ENCODE measurements at regions not wholly inside any gene's neighbourhood (a gene's known extent, or its start where the extent isn't known, plus 50 kb on each side); places are given as distances from the start of the nearest gene placed in this dataset.

GRCh38 chr2:6639929-6640620 lies 225.6 kb downstream of the CMPK2 start:
- Histone ChIP-seq H3K9ac (ENCODE audit: low read length) (no peak overlapping the region), H3K27ac (ENCODE audit: low read length) (no peak overlapping the region), H4K20me1 (ENCODE audit: insufficient read depth, low read depth, low read length) (no peaks in the 10 kb centered on the region)

GRCh38 chr2:6640621-6641015 lies 225.1 kb downstream of the CMPK2 start:
- Histone ChIP-seq H3K4me2 (ENCODE audit: low read depth, low read length, poor library complexity, severe bottlenecking) (no peak overlapping the region), H3K9me2 (replicated peaks; ENCODE audit: insufficient read depth, low read length) (no peaks in the 10 kb centered on the region), H2AFZ (ENCODE audit: low read length) (no peak overlapping the region), H3K9me3 (ENCODE audit: low read length) (no peaks in the 10 kb centered on the region), H3K27ac (ENCODE audit: low read length) (no peak overlapping the region), H4K20me1 (ENCODE audit: insufficient read depth, low read depth, low read length) (no peaks in the 10 kb centered on the region), H3K36me3 (ENCODE audit: insufficient read depth, low read length) (no peaks in the 10 kb centered on the region), H3K9ac (ENCODE audit: low read length) (no peak overlapping the region), H3K27me3 (ENCODE audit: low read length) (no peaks in the 10 kb centered on the region), H3K4me1 (ENCODE audit: low read length) (no peaks in the 10 kb centered on the region), H3K4me3 (ENCODE audit: low read length) (no peak overlapping the region), H3K79me2 (ENCODE audit: low read length) (no peaks in the 10 kb centered on the region)
- no peak for DNase-seq

More at GRCh38 chr2:6639929-6640620, 225.6 kb downstream of the CMPK2 start:
- no peaks in the 10 kb centered on the region for H3K9me2 ChIP-seq (replicated peaks; ENCODE audit: insufficient read depth, low read length)
- DNase-seq: no peak
- H3K36me3 ChIP-seq (ENCODE audit: insufficient read depth, low read length): no peaks in the 10 kb centered on the region
- H2AFZ ChIP-seq (ENCODE audit: low read length): no peak overlapping the region
- no peaks in the 10 kb centered on the region for H3K27me3 ChIP-seq (ENCODE audit: low read length)
- no peaks in the 10 kb centered on the region for H3K79me2 ChIP-seq (ENCODE audit: low read length)
- no peak overlapping the region for H3K4me2 ChIP-seq (ENCODE audit: low read depth, low read length, poor library complexity, severe bottlenecking)
- H3K9me3 ChIP-seq (ENCODE audit: low read length): no peaks in the 10 kb centered on the region
- no peak overlapping the region for H3K4me3 ChIP-seq (ENCODE audit: low read length)
- no peaks in the 10 kb centered on the region for H3K4me1 ChIP-seq (ENCODE audit: low read length)

- H3K36me3 ChIP-seq (ENCODE audit: insufficient read depth, low read length): no peaks in the 10 kb centered on the region
- no peaks in the 10 kb centered on the region for H3K9me3 ChIP-seq (ENCODE audit: low read length)
- H3K27ac ChIP-seq (ENCODE audit: low read length): no peak overlapping the region
- no peak overlapping the region for H2AFZ ChIP-seq (ENCODE audit: low read length)
- no peak overlapping the region for H3K4me2 ChIP-seq (ENCODE audit: low read depth, low read length, poor library complexity, severe bottlenecking)
- H3K27me3 ChIP-seq (ENCODE audit: low read length): no peaks in the 10 kb centered on the region
- no peaks in the 10 kb centered on the region for H4K20me1 ChIP-seq (ENCODE audit: insufficient read depth, low read depth, low read length)
- H3K9me2 ChIP-seq (replicated peaks; ENCODE audit: insufficient read depth, low read length): no peaks in the 10 kb centered on the region
- H3K4me1 ChIP-seq (ENCODE audit: low read length): no peaks in the 10 kb centered on the region
- DNase-seq: no peak
- no peaks in the 10 kb centered on the region for H3K79me2 ChIP-seq (ENCODE audit: low read length)
- H3K4me3 ChIP-seq (ENCODE audit: low read length): no peak overlapping the region
- H3K9ac ChIP-seq (ENCODE audit: low read length): no peak overlapping the region
Observed at GRCh38 chr2:6641956-6642355, 223.8 kb downstream of the CMPK2 start.

GRCh38 chr2:6644261-6644660 lies 221.4 kb downstream of the CMPK2 start:
- Histone ChIP-seq H3K36me3 (ENCODE audit: insufficient read depth, low read length) (no peaks in the 10 kb centered on the region), H3K27ac (ENCODE audit: low read length) (no peak overlapping the region), H4K20me1 (ENCODE audit: insufficient read depth, low read depth, low read length) (no peaks in the 10 kb centered on the region), H3K4me3 (ENCODE audit: low read length) (no peak overlapping the region), H3K79me2 (ENCODE audit: low read length) (no peaks in the 10 kb centered on the region), H3K9me3 (ENCODE audit: low read length) (no peaks in the 10 kb centered on the region), H3K4me2 (ENCODE audit: low read depth, low read length, poor library complexity, severe bottlenecking) (no peak overlapping the region), H3K27me3 (ENCODE audit: low read length) (no peaks in the 10 kb centered on the region), H3K4me1 (ENCODE audit: low read length) (no peaks in the 10 kb centered on the region), H3K9me2 (replicated peaks; ENCODE audit: insufficient read depth, low read length) (no peaks in the 10 kb centered on the region), H2AFZ (ENCODE audit: low read length) (no peak overlapping the region), H3K9ac (ENCODE audit: low read length) (no peak overlapping the region)
- DNase-seq: no peak

GRCh38 chr2:6645004-6645403 lies 220.7 kb downstream of the CMPK2 start:
- DNase-seq: no peak
- Histone ChIP-seq H3K4me1 (ENCODE audit: low read length) (no peaks in the 10 kb centered on the region), H3K4me2 (ENCODE audit: low read depth, low read length, poor library complexity, severe bottlenecking) (no peak overlapping the region), H3K9me3 (ENCODE audit: low read length) (no peaks in the 10 kb centered on the region), H3K9ac (ENCODE audit: low read length) (no peak overlapping the region), H3K27ac (ENCODE audit: low read length) (no peak overlapping the region), H3K36me3 (ENCODE audit: insufficient read depth, low read length) (no peaks in the 10 kb centered on the region), H2AFZ (ENCODE audit: low read length) (no peak overlapping the region), H3K4me3 (ENCODE audit: low read length) (no peak overlapping the region), H4K20me1 (ENCODE audit: insufficient read depth, low read depth, low read length) (no peaks in the 10 kb centered on the region), H3K27me3 (ENCODE audit: low read length) (no peaks in the 10 kb centered on the region), H3K79me2 (ENCODE audit: low read length) (no peaks in the 10 kb centered on the region), H3K9me2 (replicated peaks; ENCODE audit: insufficient read depth, low read length) (no peaks in the 10 kb centered on the region)

GRCh38 chr2:6645672-6646071 lies 220.0 kb downstream of the CMPK2 start:
- Histone ChIP-seq H3K4me3 (ENCODE audit: low read length) (no peak overlapping the region), H3K4me2 (ENCODE audit: low read depth, low read length, poor library complexity, severe bottlenecking) (no peak overlapping the region), H4K20me1 (ENCODE audit: insufficient read depth, low read depth, low read length) (no peaks in the 10 kb centered on the region), H3K9me3 (ENCODE audit: low read length) (no peaks in the 10 kb centered on the region), H3K36me3 (ENCODE audit: insufficient read depth, low read length) (no peaks in the 10 kb centered on the region), H2AFZ (ENCODE audit: low read length) (no peak overlapping the region), H3K9me2 (replicated peaks; ENCODE audit: insufficient read depth, low read length) (no peaks in the 10 kb centered on the region), H3K79me2 (ENCODE audit: low read length) (no peaks in the 10 kb centered on the region), H3K27me3 (ENCODE audit: low read length) (no peaks in the 10 kb centered on the region), H3K9ac (ENCODE audit: low read length) (no peak overlapping the region), H3K27ac (ENCODE audit: low read length) (no peak overlapping the region), H3K4me1 (ENCODE audit: low read length) (no peaks in the 10 kb centered on the region)
- no peak for DNase-seq

- no peak for DNase-seq
- no peaks in the 10 kb centered on the region for H3K4me1 ChIP-seq (ENCODE audit: low read length)
Observed at GRCh38 chr2:6647046-6647445, 218.7 kb downstream of the CMPK2 start.

GRCh38 chr2:6648596-6649247 lies 217.0 kb downstream of the CMPK2 start:
- Histone ChIP-seq H2AFZ (ENCODE audit: low read length) (no peak overlapping the region), H3K9ac (ENCODE audit: low read length) (no peak overlapping the region), H3K9me2 (replicated peaks; ENCODE audit: insufficient read depth, low read length) (no peaks in the 10 kb centered on the region), H3K79me2 (ENCODE audit: low read length) (no peaks in the 10 kb centered on the region), H3K4me1 (ENCODE audit: low read length) (no peaks in the 10 kb centered on the region), H3K9me3 (ENCODE audit: low read length) (no peaks in the 10 kb centered on the region), H3K4me2 (ENCODE audit: low read depth, low read length, poor library complexity, severe bottlenecking) (no peak overlapping the region), H4K20me1 (ENCODE audit: insufficient read depth, low read depth, low read length) (no peaks in the 10 kb centered on the region), H3K27me3 (ENCODE audit: low read length) (no peaks in the 10 kb centered on the region), H3K27ac (ENCODE audit: low read length) (no peak overlapping the region), H3K4me3 (ENCODE audit: low read length) (no peak overlapping the region), H3K36me3 (ENCODE audit: insufficient read depth, low read length) (no peaks in the 10 kb centered on the region)
- DNase-seq: no peak

More at GRCh38 chr2:6647046-6647445, 218.7 kb downstream of the CMPK2 start:
- H4K20me1 ChIP-seq (ENCODE audit: insufficient read depth, low read depth, low read length): no peaks in the 10 kb centered on the region
- no peaks in the 10 kb centered on the region for H3K9me2 ChIP-seq (replicated peaks; ENCODE audit: insufficient read depth, low read length)
- no peaks in the 10 kb centered on the region for H3K9me3 ChIP-seq (ENCODE audit: low read length)
- no peaks in the 10 kb centered on the region for H3K27me3 ChIP-seq (ENCODE audit: low read length)
- H3K4me3 ChIP-seq (ENCODE audit: low read length): no peak overlapping the region
- H3K79me2 ChIP-seq (ENCODE audit: low read length): no peaks in the 10 kb centered on the region
- H3K36me3 ChIP-seq (ENCODE audit: insufficient read depth, low read length): no peaks in the 10 kb centered on the region
- H3K9ac ChIP-seq (ENCODE audit: low read length): no peak overlapping the region
- H3K27ac ChIP-seq (ENCODE audit: low read length): no peak overlapping the region
- H3K4me2 ChIP-seq (ENCODE audit: low read depth, low read length, poor library complexity, severe bottlenecking): no peak overlapping the region
- H2AFZ ChIP-seq (ENCODE audit: low read length): no peak overlapping the region

Data from Karpas-422 (cell line).